AG04449 (cell line): ENCODE measurements at regions not wholly inside any gene's neighbourhood (a gene's known extent, or its start where the extent isn't known, plus 50 kb on each side); places are given as distances from the start of the nearest gene placed in this dataset.

Experiments
- CTCF ChIA-PET: fragments of 350-600 bp; formaldehyde crosslinking; extraction: SDS; loops from one replicate; lab custom pipeline; 2021; ENCODE audit warnings: antibody characterized with exemption; lab: Yijun Ruan, JAX
- POLR2A ChIA-PET: fragments of 400-600, 350-600 bp; formaldehyde crosslinking; extraction: SDS; loops from one replicate; lab custom pipeline; 2020; ENCODE audit warnings: antibody characterized with exemption, inconsistent platforms; lab: Yijun Ruan, JAX
- DNase-seq: peaks from one replicate; pipeline ENCODE4 v3.0.0-alpha.2; 2010; ENCODE audit warnings: low read depth, low spot score
- H3K4me3 ChIP-seq: 2 replicates; pipeline ENCODE4 v1.5.1; 2011; ENCODE audit warnings: low read depth, mild to moderate bottlenecking, control low read depth, low read length
- CTCF ChIP-seq: IDR thresholded peaks from one replicate; pipeline ENCODE4 v1.5.1; 2011; ENCODE audit warnings: mild to moderate bottlenecking, moderate library complexity, low read length, control low read depth, inconsistent platforms; ENCODE audit not compliant: insufficient read depth; ENCODE audit errors: missing control alignments

DNA sequence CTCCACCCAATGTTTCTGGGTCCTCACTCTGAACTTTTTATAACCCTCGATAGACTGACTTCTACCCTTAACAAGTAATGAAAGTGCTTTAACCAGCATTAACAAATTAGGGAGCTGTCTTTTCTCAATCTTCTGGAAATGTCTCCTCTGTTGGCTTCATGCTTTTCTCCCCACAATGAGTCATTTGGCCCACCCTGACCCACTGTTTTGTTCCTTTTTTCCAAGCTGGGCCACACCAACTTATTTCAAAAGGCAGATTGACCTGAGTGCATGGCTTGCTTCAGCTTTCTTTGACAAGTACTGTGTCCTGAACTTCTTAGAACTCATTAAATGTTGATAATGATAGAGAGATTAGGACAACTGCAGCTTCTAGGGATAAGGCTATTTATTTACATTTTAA is 199.6 kb upstream of the SEMA6D start:
- no peak overlapping the region for H3K4me3 ChIP-seq
- no peak for DNase-seq
- CTCF ChIA-PET, result interaction anchor here (1.8 kb wide), 1 partner anchor 46 kb away, joined by 5 read pairs; no protein-coding TSS in a partner anchor
- POLR2A ChIA-PET, result no interaction called here
- no peak for TF ChIP-seq CTCF

DNA sequence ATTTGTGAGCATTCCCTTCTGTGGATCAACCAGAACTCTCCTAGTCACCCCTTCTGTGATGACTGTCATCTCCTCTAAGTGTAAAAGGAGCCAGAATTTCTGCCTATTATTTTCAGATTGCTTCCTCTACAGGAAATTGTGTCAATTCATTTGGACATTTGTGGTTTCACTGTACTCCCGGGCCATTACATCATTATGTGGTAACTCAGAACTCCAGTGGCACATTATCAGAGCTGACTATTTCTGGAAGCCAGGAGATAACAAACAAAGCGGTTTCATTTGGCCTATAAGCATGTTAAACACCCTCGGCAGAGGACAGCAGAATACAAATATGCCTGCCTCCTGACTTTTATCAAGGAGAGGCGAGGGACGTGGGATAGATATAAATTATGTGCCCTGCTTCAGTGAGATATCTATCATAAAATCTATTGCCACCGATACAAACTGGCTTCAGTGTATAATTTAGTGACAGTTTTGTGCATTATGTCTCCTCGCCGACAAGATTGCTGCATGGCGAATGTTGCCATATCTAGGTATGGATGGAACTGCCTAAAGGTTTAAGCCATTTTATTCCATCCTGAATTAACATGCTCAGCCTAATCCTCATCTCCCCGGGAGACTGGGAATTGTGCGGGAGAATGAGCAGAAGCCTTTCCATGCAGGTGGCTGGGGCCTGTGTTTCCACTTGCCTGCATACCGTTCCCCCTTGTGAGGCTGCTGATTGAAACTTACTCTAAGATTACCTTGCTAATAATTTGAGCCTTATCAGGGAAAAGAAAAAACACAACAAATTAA is 193.4 kb upstream of the SEMA6D start:
- TF ChIP-seq CTCF, result no peak
- H3K4me3 ChIP-seq, result no peak overlapping the region
- ChIA-PET POLR2A (no interaction called here), CTCF (no interaction called here)
- DNase-seq, result no peak

- H3K4me3 ChIP-seq, result no peak overlapping the region
- CTCF ChIA-PET, result no interaction called here
- DNase-seq, result no peak
- POLR2A ChIA-PET, result no interaction called here
- TF ChIP-seq CTCF, result no peak
Measured at GRCh38 chr15:47529241-47529640, 188.1 kb upstream of the SEMA6D start.

- no peak for DNase-seq
- ChIA-PET POLR2A (no interaction called here), CTCF (no interaction called here)
- no peak overlapping the region for H3K4me3 ChIP-seq
- TF ChIP-seq CTCF, result no peak
Measured at GRCh38 chr15:47534673-47535072, 182.6 kb upstream of the SEMA6D start.

GRCh38 chr15:47541562-47541961 is 175.7 kb upstream of the SEMA6D start:
- H3K4me3 ChIP-seq, result no peak overlapping the region
- no peak for DNase-seq
- CTCF ChIA-PET, result no interaction called here
- POLR2A ChIA-PET, result no interaction called here
- TF ChIP-seq CTCF, result no peak

- no peak overlapping the region for H3K4me3 ChIP-seq
- no peak for DNase-seq
- CTCF ChIA-PET, result no interaction called here
Measured at GRCh38 chr15:47542312-47542989, 174.9 kb upstream of the SEMA6D start.

More at GRCh38 chr15:47542312-47542989, 174.9 kb upstream of the SEMA6D start:
- no peak for TF ChIP-seq CTCF
- POLR2A ChIA-PET, result no interaction called here
